ENCODE measurements at regions not wholly inside any gene's neighbourhood (a gene's known extent, or its start where the extent isn't known, plus 50 kb on each side); places are given as distances from the start of the nearest gene placed in this dataset.

- DNase-seq (ENCODE audit: extremely low spot score) = no peak
- CTCF ChIA-PET = interaction anchor here (1.2 kb wide), 1 partner anchor 26 kb away, joined by 3 read pairs; no protein-coding TSS in a partner anchor
- no peak for TF ChIP-seq CTCF (IDR thresholded peaks at IDR 0.05; ENCODE audit: control extremely low read depth, extremely low read depth, low read depth, missing control alignments)
- POLR2A ChIA-PET = no interaction called here
Observed at GRCh38 chr7:92889081-92889480, 52.7 kb upstream of the CDK6 start.
